Gastroesophageal sphincter (tissue), 4 donors: ENCODE measurements at regions not wholly inside any gene's neighbourhood (a gene's known extent, or its start where the extent isn't known, plus 50 kb on each side); places are given as distances from the start of the nearest gene placed in this dataset.

ENCODE experiments used
- ATAC-seq: fragments of 150-250 bp; one replicate; pipeline ENCODE4 v1.9.1; 2016; ENCODE audit warnings: mild to moderate bottlenecking, moderate library complexity
- H3K27ac ChIP-seq, 4 donors: fragments of 200-600 bp; sonication (generic) in 3 of 4; 1 replicate in 3 of 4; 2 replicates in 1 of 4; pipeline ENCODE4 v1.5.1; 2016 to 2019
- H3K27me3 ChIP-seq: fragments of 200-600 bp; sonication (generic); one replicate; pipeline ENCODE4 v1.5.1; 2019
- H3K36me3 ChIP-seq, 2 donors: fragments of 200-600 bp; sonication (generic); one replicate each; pipeline ENCODE4 v1.5.1; 2019; ENCODE audit warnings: control low read depth in 1 of 2
- H3K4me1 ChIP-seq, 3 donors: fragments of 200-600 bp; sonication (generic); 1 replicate in 2 of 3; 2 replicates in 1 of 3; pipeline ENCODE4 v1.5.1; 2016 to 2019; ENCODE audit warnings: control low read depth in 2 of 3
- H3K4me3 ChIP-seq, 2 donors: fragments of 200-600 bp; sonication (generic); one replicate each; pipeline ENCODE4 v1.5.1; 2019; ENCODE audit warnings: mild to moderate bottlenecking in 1 of 2, moderate library complexity in 1 of 2
- H3K9me3 ChIP-seq, 3 donors: fragments of 200-600 bp; sonication (generic); one replicate each; pipeline ENCODE4 v1.5.1; 2017 to 2019; ENCODE audit warnings: control low read depth in 2 of 3
- EP300 ChIP-seq: sonication (generic); formaldehyde crosslinking; IDR thresholded peaks from one replicate; pipeline ENCODE4 v1.6.1; 2017; ENCODE audit warnings: antibody characterized with exemption, mild to moderate bottlenecking
- POLR2A ChIP-seq, 2 donors: fragments of 450-650 bp; IDR thresholded peaks; one replicate each; pipeline ENCODE4 v1.6.1; 2017; ENCODE audit warnings: antibody characterized with exemption in 2 of 2, mild to moderate bottlenecking in 2 of 2, moderate library complexity in 1 of 2
- POLR2AphosphoS5 ChIP-seq: sonication (generic); formaldehyde crosslinking; IDR thresholded peaks from one replicate; pipeline ENCODE4 v1.6.1; 2017; ENCODE audit warnings: antibody characterized with exemption
- WGBS, 2 donors: methylation state at CpG; one replicate each; pipeline ENCODE4 v1.1.5; 2018; ENCODE audit warnings: low coverage in 1 of 2; 5-methylcytosine and 5-hydroxymethylcytosine counted together
- TF ChIP-seq, protein P1 (sequence below), 4 experiments: fragments of 200-600 bp in 2 of 4; fragments of 450-650 bp in 2 of 4; sonication (generic) in 1 of 4; IDR thresholded peaks; one replicate each; pipeline ENCODE4 v1.5.1; 2017 to 2019; ENCODE audit warnings: antibody characterized with exemption in 4 of 4, mild to moderate bottlenecking in 2 of 4, moderate library complexity in 2 of 4

- ATAC-seq = no peak
- Histone ChIP-seq H3K36me3 (no peaks in the 10 kb centered on the region), H3K4me1 (peaks cover 6 to 40% (median 13%) of the 10 kb centered on the region in 3 donors), H3K4me3 (no peak overlapping the region), H3K27ac (peak overlapping the region in 3 of 4 donors; percentile 39 to 94 (median 48)), H3K9me3 (no peaks in the 10 kb centered on the region), H3K27me3 (no peaks in the 10 kb centered on the region)
- TF ChIP-seq EP300 (no peak), POLR2A (IDR thresholded peaks at IDR 0.05) (no peak)
- TF ChIP-seq, protein P1, sequence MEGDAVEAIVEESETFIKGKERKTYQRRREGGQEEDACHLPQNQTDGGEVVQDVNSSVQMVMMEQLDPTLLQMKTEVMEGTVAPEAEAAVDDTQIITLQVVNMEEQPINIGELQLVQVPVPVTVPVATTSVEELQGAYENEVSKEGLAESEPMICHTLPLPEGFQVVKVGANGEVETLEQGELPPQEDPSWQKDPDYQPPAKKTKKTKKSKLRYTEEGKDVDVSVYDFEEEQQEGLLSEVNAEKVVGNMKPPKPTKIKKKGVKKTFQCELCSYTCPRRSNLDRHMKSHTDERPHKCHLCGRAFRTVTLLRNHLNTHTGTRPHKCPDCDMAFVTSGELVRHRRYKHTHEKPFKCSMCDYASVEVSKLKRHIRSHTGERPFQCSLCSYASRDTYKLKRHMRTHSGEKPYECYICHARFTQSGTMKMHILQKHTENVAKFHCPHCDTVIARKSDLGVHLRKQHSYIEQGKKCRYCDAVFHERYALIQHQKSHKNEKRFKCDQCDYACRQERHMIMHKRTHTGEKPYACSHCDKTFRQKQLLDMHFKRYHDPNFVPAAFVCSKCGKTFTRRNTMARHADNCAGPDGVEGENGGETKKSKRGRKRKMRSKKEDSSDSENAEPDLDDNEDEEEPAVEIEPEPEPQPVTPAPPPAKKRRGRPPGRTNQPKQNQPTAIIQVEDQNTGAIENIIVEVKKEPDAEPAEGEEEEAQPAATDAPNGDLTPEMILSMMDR (IDR thresholded peaks at IDR 0.05) = no peak
- WGBS, 2 donors = 64 to 77% methylated on average over 2 of the region's 2 CpGs
Observed at GRCh38 chr11:8814923-8815240, 96.1 kb upstream of the AKIP1 start.

DNA sequence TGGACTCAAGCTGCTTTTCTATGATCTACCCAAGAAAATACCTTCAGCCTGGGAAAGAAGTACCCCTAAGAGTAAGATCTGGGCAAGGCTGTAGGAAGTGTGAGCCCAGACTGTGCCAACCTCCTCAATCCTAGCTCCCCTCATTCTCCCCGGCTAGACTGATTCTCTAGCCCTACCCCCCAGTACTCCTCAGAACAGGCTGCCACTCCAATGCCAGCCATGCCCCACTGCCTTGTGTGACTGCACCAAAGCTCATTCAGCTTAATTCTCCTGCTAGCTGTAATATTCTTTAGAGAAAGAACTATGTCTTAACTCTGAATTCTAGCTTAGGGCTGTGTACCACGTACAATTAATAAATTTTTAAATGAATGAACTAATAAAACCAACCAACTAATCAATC lies 92.6 kb upstream of the AKIP1 start:
- no peak overlapping the region for H3K27ac ChIP-seq
- no peak for ATAC-seq
- H3K4me1 ChIP-seq = peaks cover 0 to 14% (median 3%) of the 10 kb centered on the region in 3 donors
- no peaks in the 10 kb centered on the region for H3K36me3 ChIP-seq
- H3K27me3 ChIP-seq = no peaks in the 10 kb centered on the region
- TF ChIP-seq, protein P1 (IDR thresholded peaks at IDR 0.05) = no peak
- TF ChIP-seq POLR2A (IDR thresholded peaks at IDR 0.05) = no peak
- no peak for TF ChIP-seq EP300
- no peak for TF ChIP-seq POLR2AphosphoS5
- no peak overlapping the region for H3K4me3 ChIP-seq
- no peaks in the 10 kb centered on the region for H3K9me3 ChIP-seq
- WGBS, 2 donors = 100% methylated on average over 1 to 2 of the region's 2 CpGs

- no peaks in the 10 kb centered on the region for H3K9me3 ChIP-seq
- H3K4me3 ChIP-seq = no peak overlapping the region
- no peaks in the 10 kb centered on the region for H3K36me3 ChIP-seq
- no peaks in the 10 kb centered on the region for H3K4me1 ChIP-seq
- H3K27ac ChIP-seq = no peak overlapping the region
- no peaks in the 10 kb centered on the region for H3K27me3 ChIP-seq
- 67 to 75% methylated on average over 2 of the region's 2 CpGs for WGBS, 2 donors
- TF ChIP-seq POLR2AphosphoS5 = no peak
- TF ChIP-seq POLR2A (IDR thresholded peaks at IDR 0.05) = no peak
- no peak for TF ChIP-seq EP300
- TF ChIP-seq, protein P1 (IDR thresholded peaks at IDR 0.05) = no peak
- ATAC-seq = no peak
Observed at GRCh38 chr11:8820401-8820800, 90.6 kb upstream of the AKIP1 start.

DNA sequence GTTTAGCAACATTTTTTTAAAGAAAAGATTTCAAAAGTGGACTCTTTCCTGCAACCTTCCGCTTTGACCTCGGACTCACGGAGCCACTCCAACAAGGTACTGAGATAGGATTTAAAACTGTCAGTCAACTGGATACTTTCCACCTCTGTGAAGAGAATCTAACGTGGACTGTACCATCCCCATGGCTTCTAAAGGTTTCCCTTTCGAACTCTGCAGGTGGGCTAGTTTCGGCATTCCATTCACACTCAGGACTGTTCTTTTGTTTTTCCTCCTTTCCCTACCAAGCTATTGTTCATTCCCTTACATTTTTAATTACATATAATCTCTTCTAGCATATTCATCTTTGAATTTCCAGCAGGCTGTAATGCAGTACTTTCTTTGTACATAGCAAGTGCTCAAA lies 88.5 kb upstream of the AKIP1 start:
- Histone ChIP-seq H3K9me3 (no peaks in the 10 kb centered on the region), H3K4me1 (peaks cover 0 to 7% (median 0%) of the 10 kb centered on the region in 3 donors), H3K4me3 (no peak overlapping the region), H3K36me3 (no peaks in the 10 kb centered on the region), H3K27ac (no peak overlapping the region), H3K27me3 (no peaks in the 10 kb centered on the region)
- TF ChIP-seq POLR2AphosphoS5 = no peak
- no peak for TF ChIP-seq EP300
- TF ChIP-seq POLR2A (IDR thresholded peaks at IDR 0.05) = no peak
- TF ChIP-seq, protein P1 (IDR thresholded peaks at IDR 0.05) = no peak
- no peak for ATAC-seq
- WGBS, 2 donors = 77 to 78% methylated on average over 6 of the region's 6 CpGs

DNA sequence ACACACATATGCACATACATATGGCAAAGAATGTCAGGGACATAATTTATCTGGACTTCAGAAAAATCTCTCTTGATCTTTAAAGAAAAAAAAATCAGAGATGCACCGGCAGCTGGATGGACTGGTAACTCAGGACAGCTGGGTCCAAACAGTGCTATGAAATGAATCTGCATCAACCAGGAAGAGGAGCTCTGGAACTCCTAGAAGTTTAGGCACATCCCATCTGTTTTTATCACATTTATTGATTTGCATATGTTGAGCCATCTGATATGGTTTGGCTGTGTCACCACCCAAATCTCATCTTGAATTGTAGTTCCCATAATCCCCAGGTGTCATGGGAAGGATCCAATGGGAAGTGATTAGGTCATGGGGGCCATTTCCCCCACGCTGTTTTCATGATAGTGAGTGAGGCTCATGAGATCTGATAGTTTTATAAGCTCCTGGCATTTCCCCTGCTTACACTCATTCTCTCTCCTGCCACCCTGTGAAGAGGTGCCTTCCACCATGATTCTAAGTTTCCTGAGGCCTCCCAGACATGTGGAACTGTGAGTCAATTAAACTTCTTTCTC lies 87.7 kb upstream of the AKIP1 start:
- Histone ChIP-seq H3K36me3 (peaks cover 0 to 4% of the 10 kb centered on the region in 2 donors), H3K9me3 (no peaks in the 10 kb centered on the region)
- no peak for ATAC-seq

More for the DNA sequence above, 87.7 kb upstream of the AKIP1 start:
- WGBS, 2 donors = 34 to 85% methylated on average over 2 of the region's 2 CpGs
- H3K27me3 ChIP-seq = no peaks in the 10 kb centered on the region
- H3K4me1 ChIP-seq = peaks cover 0 to 8% (median 0%) of the 10 kb centered on the region in 3 donors
- no peak overlapping the region for H3K27ac ChIP-seq
- H3K4me3 ChIP-seq = no peak overlapping the region
- TF ChIP-seq, protein P1 (IDR thresholded peaks at IDR 0.05) = no peak
- no peak for TF ChIP-seq EP300
- no peak for TF ChIP-seq POLR2A (IDR thresholded peaks at IDR 0.05)
- TF ChIP-seq POLR2AphosphoS5 = no peak
